Astrocyte (in vitro differentiated cells and primary cell): ENCODE measurements at regions not wholly inside any gene's neighbourhood (a gene's known extent, or its start where the extent isn't known, plus 50 kb on each side); places are given as distances from the start of the nearest gene placed in this dataset.

ENCODE experiments used
- EZH2 ChIP-seq: IDR thresholded peaks from 2 replicates; pipeline ENCODE4 v1.6.1; 2012; ENCODE audit warnings: mild to moderate bottlenecking, low read length, inconsistent platforms; ENCODE audit not compliant: insufficient read depth
- TF ChIP-seq, protein P1 (sequence below): IDR thresholded peaks from 2 replicates; pipeline ENCODE4 v1.5.1; 2011; ENCODE audit warnings: low read depth, mild to moderate bottlenecking, inconsistent platforms, low read length, moderate library complexity; ENCODE audit not compliant: insufficient read depth

DNA sequence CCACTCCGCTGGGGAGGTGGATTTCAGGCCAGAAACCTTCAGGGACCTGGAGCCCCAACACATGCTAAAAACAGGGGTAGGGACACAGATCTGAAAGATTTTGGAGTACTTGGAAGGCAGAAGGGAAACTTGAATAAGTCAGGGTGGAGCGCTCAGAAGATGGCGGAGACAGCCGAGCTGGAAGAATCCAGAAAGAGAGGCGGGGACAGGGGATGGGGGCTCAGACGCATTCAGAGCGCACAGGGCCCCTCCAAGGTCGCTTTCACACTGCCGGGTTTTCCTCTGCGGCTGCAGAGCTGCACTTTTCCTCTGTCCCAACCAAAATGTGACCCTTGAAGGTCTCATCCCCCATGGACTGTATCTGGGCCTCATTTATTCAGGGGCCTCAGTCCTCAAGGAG is 56.9 kb downstream of the ERICH4 start:
- TF ChIP-seq, protein P1, sequence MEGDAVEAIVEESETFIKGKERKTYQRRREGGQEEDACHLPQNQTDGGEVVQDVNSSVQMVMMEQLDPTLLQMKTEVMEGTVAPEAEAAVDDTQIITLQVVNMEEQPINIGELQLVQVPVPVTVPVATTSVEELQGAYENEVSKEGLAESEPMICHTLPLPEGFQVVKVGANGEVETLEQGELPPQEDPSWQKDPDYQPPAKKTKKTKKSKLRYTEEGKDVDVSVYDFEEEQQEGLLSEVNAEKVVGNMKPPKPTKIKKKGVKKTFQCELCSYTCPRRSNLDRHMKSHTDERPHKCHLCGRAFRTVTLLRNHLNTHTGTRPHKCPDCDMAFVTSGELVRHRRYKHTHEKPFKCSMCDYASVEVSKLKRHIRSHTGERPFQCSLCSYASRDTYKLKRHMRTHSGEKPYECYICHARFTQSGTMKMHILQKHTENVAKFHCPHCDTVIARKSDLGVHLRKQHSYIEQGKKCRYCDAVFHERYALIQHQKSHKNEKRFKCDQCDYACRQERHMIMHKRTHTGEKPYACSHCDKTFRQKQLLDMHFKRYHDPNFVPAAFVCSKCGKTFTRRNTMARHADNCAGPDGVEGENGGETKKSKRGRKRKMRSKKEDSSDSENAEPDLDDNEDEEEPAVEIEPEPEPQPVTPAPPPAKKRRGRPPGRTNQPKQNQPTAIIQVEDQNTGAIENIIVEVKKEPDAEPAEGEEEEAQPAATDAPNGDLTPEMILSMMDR = no peak
- TF ChIP-seq EZH2 = no peak
